ENCODE measurements at regions not wholly inside any gene's neighbourhood (a gene's known extent, or its start where the extent isn't known, plus 50 kb on each side); places are given as distances from the start of the nearest gene placed in this dataset.

DNA sequence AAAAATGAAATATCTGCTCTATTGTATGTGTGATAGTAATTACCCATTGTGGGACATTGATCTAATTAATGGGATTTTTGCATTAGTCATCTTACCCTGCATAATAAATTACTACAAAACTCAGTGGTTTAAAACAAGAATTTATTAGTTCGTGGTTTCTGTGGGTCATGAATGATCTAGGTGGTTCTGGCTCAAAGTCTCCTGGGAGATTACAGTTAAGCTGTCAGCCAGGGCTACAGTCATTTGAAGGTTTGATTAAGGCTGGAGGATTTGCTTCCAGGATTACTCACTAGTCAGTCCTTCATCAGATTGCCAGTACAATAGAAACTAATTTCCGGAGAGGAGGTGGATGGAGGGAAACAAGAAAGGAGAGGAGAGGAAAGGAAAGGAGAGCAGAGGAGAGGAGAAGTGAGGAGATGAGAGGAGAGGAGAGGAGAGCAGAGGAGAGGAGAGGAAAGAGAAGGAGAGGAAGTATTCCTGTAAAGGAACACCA, 60.4 kb upstream of the TNFSF4 start (continued):
- TF ChIP-seq FOSL1 (IDR thresholded peaks at IDR 0.05; ENCODE audit: insufficient read depth, low read depth, low read length), result no peak

All from H1 (cell line).